GM23248 (cell line): ENCODE measurements at regions not wholly inside any gene's neighbourhood (a gene's known extent, or its start where the extent isn't known, plus 50 kb on each side); places are given as distances from the start of the nearest gene placed in this dataset.

Experiments used
- EZH2 ChIP-seq: fragments of 200-600 bp; sonication (generic); IDR thresholded peaks from 2 replicates; pipeline ENCODE4 v1.6.1; 2018; ENCODE audit warnings: antibody characterized with exemption, mild to moderate bottlenecking; ENCODE audit not compliant: insufficient read depth, poor library complexity, severe bottlenecking
- EZH2phosphoT487 ChIP-seq: fragments of 200-600 bp; sonication (generic); IDR thresholded peaks from 2 replicates; pipeline ENCODE4 v1.6.1; 2018; ENCODE audit warnings: antibody characterized with exemption, moderate library complexity, mild to moderate bottlenecking, low read depth; ENCODE audit not compliant: insufficient read depth

- no peak for TF ChIP-seq EZH2
- TF ChIP-seq EZH2phosphoT487, result no peak
These were observed 347.1 kb downstream of the SEC14L1 start for GRCh38 chr17:77487677-77488530.
